T-cell (primary cell): ENCODE measurements at regions not wholly inside any gene's neighbourhood (a gene's known extent, or its start where the extent isn't known, plus 50 kb on each side); places are given as distances from the start of the nearest gene placed in this dataset.

Source experiments
- ATAC-seq, 4 experiments: fragments of 200-7000 bp in 3 of 4; fragments of 150-1000 bp in 1 of 4; cut with Tn5 transposase; replicated peaks in 1 of 4; 1 replicate in 3 of 4; 2 replicates in 1 of 4; pipeline ENCODE4 v1.10.0; 2021; ENCODE audit warnings: moderate library complexity in 3 of 4, mild to moderate bottlenecking in 2 of 4, moderate number of reproducible peaks in 1 of 4
- CTCF ChIA-PET, 2 donors: fragments of 300-600 bp; sonication (Branson Sonifier 250); formaldehyde crosslinking; loops; one replicate each; lab custom pipeline; 2022; ENCODE audit warnings: antibody characterized with exemption in 2 of 2; lab: Charles Lee
- POLR2A ChIA-PET, 2 donors: fragments of 300-600 bp; sonication (Branson Sonifier 250); formaldehyde crosslinking; loops; one replicate each; lab custom pipeline; 2022; ENCODE audit warnings: antibody characterized with exemption in 2 of 2; lab: Charles Lee
- DNase-seq, 35 experiments: peaks; one replicate each; pipeline versions ENCODE4 v3.0.0 to v3.0.0-alpha.2; 2013 to 2023
- H3K27ac ChIP-seq: one replicate; pipeline ENCODE4 v1.5.1; 2013; ENCODE audit warnings: low read length
- H3K27me3 ChIP-seq, 2 experiments: replicated peaks in 1 of 2; 1 replicate in 1 of 2; 2 replicates in 1 of 2; pipeline versions ENCODE4 v1.6.1 to v1.7.0; 2013; ENCODE audit warnings: low read length in 1 of 2, mixed read lengths in 1 of 2; ENCODE audit not compliant: control insufficient read depth in 2 of 2, insufficient read depth in 2 of 2; ENCODE audit errors: extremely low read depth in 1 of 2
- H3K36me3 ChIP-seq, 2 donors: 1 replicate in 1 of 2; 2 replicates in 1 of 2; pipeline versions ENCODE4 v1.6.1 to v1.7.0; 2013; ENCODE audit warnings: low read length in 1 of 2; ENCODE audit not compliant: control insufficient read depth in 2 of 2, insufficient read depth in 1 of 2; ENCODE audit errors: extremely low read depth in 1 of 2
- H3K4me1 ChIP-seq, 2 experiments: 1 replicate in 1 of 2; 2 replicates in 1 of 2; pipeline versions ENCODE4 v1.6.1 to v1.7.0; 2013; ENCODE audit warnings: low read length in 2 of 2, mixed read lengths in 1 of 2; ENCODE audit not compliant: insufficient read depth in 2 of 2, control insufficient read depth in 1 of 2; ENCODE audit errors: extremely low read depth in 1 of 2
- H3K4me3 ChIP-seq, 2 donors: 1 replicate in 1 of 2; 2 replicates in 1 of 2; pipeline versions ENCODE4 v1.5.1 to v1.7.0; 2013; ENCODE audit warnings: mild to moderate bottlenecking in 2 of 2, low read length in 1 of 2, moderate library complexity in 1 of 2; ENCODE audit not compliant: control insufficient read depth in 1 of 2; ENCODE audit errors: extremely low read depth in 1 of 2
- H3K9me3 ChIP-seq: 2 replicates; pipeline ENCODE4 v1.7.0; 2013
- H3K27ac Mint-ChIP-seq, 2 donors: one replicate each; pipeline ENCODE4 v1.8.0; 2020 to 2021; ENCODE audit warnings: mild to moderate bottlenecking in 2 of 2, mixed read lengths in 2 of 2
- H3K27me3 Mint-ChIP-seq, 2 donors: one replicate each; pipeline ENCODE4 v1.8.0; 2021 to 2022; ENCODE audit warnings: mixed read lengths in 2 of 2
- H3K36me3 Mint-ChIP-seq: one replicate; pipeline ENCODE4 v1.8.0; 2021; ENCODE audit warnings: mixed read lengths
- H3K4me1 Mint-ChIP-seq, 3 donors: one replicate each; pipeline ENCODE4 v1.8.0; 2020 to 2022; ENCODE audit warnings: mixed read lengths in 3 of 3, mild to moderate bottlenecking in 1 of 3
- H3K4me3 Mint-ChIP-seq, 3 donors: one replicate each; pipeline ENCODE4 v1.8.0; 2020 to 2022; ENCODE audit warnings: mild to moderate bottlenecking in 3 of 3, mixed read lengths in 3 of 3, moderate library complexity in 3 of 3
- H3K9me3 Mint-ChIP-seq, 3 donors: one replicate each; pipeline ENCODE4 v1.8.0; 2020 to 2022; ENCODE audit warnings: mixed read lengths in 3 of 3
- WGBS: methylation state at CpG from one replicate; pipeline ENCODE4 v1.1.5; 2013; ENCODE audit warnings: missing lambda C conversion rate; ENCODE audit not compliant: insufficient coverage; 5-methylcytosine and 5-hydroxymethylcytosine counted together

- ATAC-seq (no peak), DNase-seq (no peak)
- Histone ChIP-seq H3K4me1 (no peaks in the 10 kb centered on the region), H3K9me3 (no peaks in the 10 kb centered on the region), H3K36me3 (no peaks in the 10 kb centered on the region), H3K27me3 (no peaks in the 10 kb centered on the region), H3K27ac (no peak overlapping the region), H3K4me3 (no peak overlapping the region)
- CTCF ChIA-PET = no interaction called here
- Mint-ChIP-seq H3K9me3 (peaks cover 4 to 9% (median 4%) of the 10 kb centered on the region in 3 donors), H3K36me3 (no peaks in the 10 kb centered on the region), H3K27ac (no peak overlapping the region), H3K4me1 (no peaks in the 10 kb centered on the region), H3K4me3 (no peak overlapping the region), H3K27me3 (no peaks in the 10 kb centered on the region)
- 76% methylated on average over 5 of the region's 5 CpGs for WGBS
- POLR2A ChIA-PET = no interaction called here
These were observed 761.6 kb upstream of the RBFOX1 start for GRCh38 chr16:6571044-6571443.

DNA sequence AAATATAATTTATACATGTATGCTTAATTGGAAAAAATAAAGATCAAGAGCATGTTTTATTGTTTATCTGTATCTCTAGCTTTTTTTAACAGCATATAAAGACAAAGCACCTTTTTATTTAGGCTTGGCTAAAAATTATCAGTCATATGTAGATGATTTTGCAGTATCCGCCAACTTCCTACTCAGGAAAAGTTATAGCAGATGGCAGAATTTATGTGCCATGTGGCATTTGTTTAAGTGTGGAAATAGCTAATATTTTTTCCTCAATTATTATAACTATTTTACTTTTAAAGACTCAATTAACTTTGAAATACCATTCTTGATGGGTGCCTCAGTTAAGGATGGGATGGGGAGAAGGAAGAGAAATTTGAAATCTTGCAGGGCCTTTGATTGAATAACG lies 762.1 kb upstream of the RBFOX1 start:
- Mint-ChIP-seq H3K27me3 (no peaks in the 10 kb centered on the region), H3K36me3 (no peaks in the 10 kb centered on the region), H3K4me1 (no peaks in the 10 kb centered on the region), H3K9me3 (peaks cover 3 to 9% (median 4%) of the 10 kb centered on the region in 3 donors), H3K27ac (no peak overlapping the region), H3K4me3 (no peak overlapping the region)
- ChIA-PET CTCF (no interaction called here), POLR2A (no interaction called here)
- Histone ChIP-seq H3K36me3 (no peaks in the 10 kb centered on the region), H3K27me3 (no peaks in the 10 kb centered on the region), H3K27ac (no peak overlapping the region), H3K4me1 (no peaks in the 10 kb centered on the region), H3K4me3 (no peak overlapping the region), H3K9me3 (no peaks in the 10 kb centered on the region)
- no peak for DNase-seq
- no peak for ATAC-seq
- no CpG with 5 or more reads among the region's 2 CpGs for WGBS

DNA sequence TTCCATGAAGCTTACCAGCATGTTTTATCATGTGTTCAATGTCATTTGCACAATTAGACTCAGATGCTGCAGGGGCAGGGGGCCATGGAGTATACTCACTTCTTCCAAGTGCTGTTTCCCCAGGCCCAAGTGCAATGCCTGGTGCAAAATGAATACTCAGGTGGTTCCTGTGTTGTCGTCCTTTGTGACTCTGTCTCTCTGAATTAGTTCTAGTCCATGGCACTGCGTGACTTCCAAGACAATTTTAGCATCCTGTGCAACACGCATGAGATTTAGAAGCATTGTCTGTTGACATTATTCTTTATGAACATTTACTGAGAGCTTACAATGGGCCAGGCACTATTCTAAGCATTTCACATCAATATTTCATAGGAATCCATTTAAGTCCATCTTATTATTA lies 769.7 kb upstream of the RBFOX1 start:
- Mint-ChIP-seq H3K27me3 (peaks cover 0 to 3% of the 10 kb centered on the region in 2 donors), H3K27ac (no peak overlapping the region), H3K4me1 (no peaks in the 10 kb centered on the region), H3K4me3 (no peak overlapping the region), H3K36me3 (no peaks in the 10 kb centered on the region), H3K9me3 (peaks cover 3 to 15% (median 4%) of the 10 kb centered on the region in 3 donors)
- Histone ChIP-seq H3K9me3 (no peaks in the 10 kb centered on the region), H3K4me3 (no peak overlapping the region), H3K36me3 (no peaks in the 10 kb centered on the region), H3K27ac (no peak overlapping the region), H3K4me1 (no peaks in the 10 kb centered on the region), H3K27me3 (no peaks in the 10 kb centered on the region)
- no peak for ATAC-seq
- DNase-seq = no peak
- POLR2A ChIA-PET = no interaction called here
- CTCF ChIA-PET = no interaction called here
- 80% methylated on average over 2 of the region's 3 CpGs for WGBS

DNA sequence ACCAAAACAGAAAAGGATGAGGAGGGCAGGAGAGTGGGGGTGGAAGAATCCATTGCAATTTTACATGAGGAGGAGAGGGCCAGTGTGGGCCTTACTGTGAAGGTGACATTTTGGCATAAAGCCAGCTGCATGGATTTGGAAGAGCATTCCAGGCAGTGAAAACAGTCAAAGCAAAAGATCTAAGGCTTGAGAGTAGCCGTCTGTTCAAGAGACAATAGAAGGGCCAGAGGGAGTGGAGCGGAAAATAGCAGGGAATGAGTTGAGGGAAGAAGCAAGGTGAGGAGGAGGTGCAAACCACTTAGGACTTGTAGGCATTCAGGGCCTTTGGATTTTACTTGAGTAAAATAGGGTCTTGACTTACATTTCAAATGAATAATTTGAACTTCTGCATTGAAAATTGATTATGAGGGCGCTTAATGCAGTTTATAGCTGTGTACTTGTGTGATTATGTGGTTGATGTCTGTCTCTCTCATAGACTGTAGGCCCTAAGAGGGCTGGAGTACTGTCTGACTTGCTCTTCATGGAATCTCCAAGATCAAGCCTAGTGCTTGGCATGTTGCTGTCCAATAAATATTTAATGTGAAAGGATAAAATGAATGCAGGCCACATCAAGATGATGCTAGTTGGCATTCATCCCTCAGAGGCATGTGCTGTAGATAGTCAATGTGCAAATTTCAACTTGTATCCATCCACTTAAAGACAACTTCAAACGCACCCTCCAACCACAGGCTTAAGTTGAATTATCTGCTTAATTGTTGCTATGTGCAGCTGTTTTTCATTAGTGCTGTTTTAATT lies 772.1 kb upstream of the RBFOX1 start:
- no peaks in the 10 kb centered on the region for H3K4me1 ChIP-seq
- Mint-ChIP-seq H3K4me3 (no peak overlapping the region), H3K27ac (no peak overlapping the region), H3K9me3 (peaks cover 3 to 12% (median 8%) of the 10 kb centered on the region in 3 donors), H3K27me3 (peaks cover 0 to 3% of the 10 kb centered on the region in 2 donors), H3K4me1 (no peaks in the 10 kb centered on the region), H3K36me3 (no peaks in the 10 kb centered on the region)
- no peak overlapping the region for H3K4me3 ChIP-seq
- no peaks in the 10 kb centered on the region for H3K9me3 ChIP-seq
- CTCF ChIA-PET = no interaction called here
- WGBS = 44% methylated on average over 3 of the region's 4 CpGs
- no peak overlapping the region for H3K27ac ChIP-seq
- POLR2A ChIA-PET = no interaction called here
- no peak for ATAC-seq
- H3K27me3 ChIP-seq = no peaks in the 10 kb centered on the region
- no peaks in the 10 kb centered on the region for H3K36me3 ChIP-seq
- no peak for DNase-seq

DNA sequence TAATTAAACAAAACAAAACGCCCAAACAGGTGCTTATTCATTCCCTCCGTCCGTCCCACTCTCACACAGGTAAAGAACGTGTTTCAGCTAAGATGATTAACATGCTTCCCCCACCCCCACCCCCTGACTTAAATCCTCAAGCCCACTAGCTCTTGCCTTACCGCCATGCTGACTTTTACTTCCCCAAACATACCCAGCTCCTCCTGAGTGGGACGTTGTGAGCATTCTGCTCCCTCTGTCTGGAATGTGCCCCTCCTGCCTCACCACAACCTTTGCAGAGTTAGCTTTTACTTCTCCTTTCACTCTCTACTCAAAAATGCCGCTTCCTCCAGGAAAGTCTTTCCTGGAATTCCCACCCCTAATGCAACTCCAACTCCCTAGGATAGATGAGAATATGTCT lies 774.0 kb upstream of the RBFOX1 start:
- Mint-ChIP-seq H3K9me3 (peaks cover 2 to 13% (median 8%) of the 10 kb centered on the region in 3 donors), H3K27ac (no peak overlapping the region), H3K4me3 (no peak overlapping the region), H3K27me3 (peaks cover 0 to 3% of the 10 kb centered on the region in 2 donors), H3K4me1 (no peaks in the 10 kb centered on the region), H3K36me3 (no peaks in the 10 kb centered on the region)
- 12% methylated on average over 6 of the region's 7 CpGs for WGBS
- no peaks in the 10 kb centered on the region for H3K27me3 ChIP-seq
- no peaks in the 10 kb centered on the region for H3K9me3 ChIP-seq
- H3K4me1 ChIP-seq = no peaks in the 10 kb centered on the region
- H3K4me3 ChIP-seq = no peak overlapping the region
- no peak for ATAC-seq
- ChIA-PET CTCF (no interaction called here), POLR2A (no interaction called here)
- DNase-seq = no peak
- no peaks in the 10 kb centered on the region for H3K36me3 ChIP-seq
- no peak overlapping the region for H3K27ac ChIP-seq

GRCh38 chr16:6558126-6558525 lies 774.5 kb upstream of the RBFOX1 start:
- H3K4me1 ChIP-seq = no peaks in the 10 kb centered on the region
- DNase-seq = no peak

More at GRCh38 chr16:6558126-6558525, 774.5 kb upstream of the RBFOX1 start:
- H3K9me3 ChIP-seq = no peaks in the 10 kb centered on the region
- ATAC-seq = no peak
- H3K4me1 Mint-ChIP-seq = no peaks in the 10 kb centered on the region
- no peaks in the 10 kb centered on the region for H3K36me3 Mint-ChIP-seq
- no peak overlapping the region for H3K4me3 ChIP-seq
- peaks cover 0 to 3% of the 10 kb centered on the region in 2 donors for H3K27me3 Mint-ChIP-seq
- CTCF ChIA-PET = no interaction called here
- no peaks in the 10 kb centered on the region for H3K27me3 ChIP-seq
- no peak overlapping the region for H3K4me3 Mint-ChIP-seq
- no peak overlapping the region for H3K27ac Mint-ChIP-seq
- no peak overlapping the region for H3K27ac ChIP-seq
- 13% methylated on average over 5 of the region's 8 CpGs for WGBS
- POLR2A ChIA-PET = no interaction called here
- H3K9me3 Mint-ChIP-seq = peaks cover 2 to 18% (median 8%) of the 10 kb centered on the region in 3 donors
- no peaks in the 10 kb centered on the region for H3K36me3 ChIP-seq
